ENCODE measurements at regions not wholly inside any gene's neighbourhood (a gene's known extent, or its start where the extent isn't known, plus 50 kb on each side); places are given as distances from the start of the nearest gene placed in this dataset.

- ATAC-seq (ENCODE audit: poor library complexity): no peak
- Histone ChIP-seq H3K4me1 (ENCODE audit: insufficient read depth, low read length) (no peaks in the 10 kb centered on the region), H3K36me3 (ENCODE audit: insufficient read depth, low read length) (no peaks in the 10 kb centered on the region), H3K27ac (ENCODE audit: low read depth in 1 of 2, low read length in 2 of 2) (no peak overlapping the region), H3K9me3 (ENCODE audit: control insufficient read depth in 1 of 2, insufficient read depth in 1 of 2, low read length in 2 of 2) (peaks cover 0 to 33% of the 10 kb centered on the region in 2 experiments), H3K27me3 (ENCODE audit: control insufficient read depth in 1 of 2, insufficient read depth in 2 of 2, low read length in 2 of 2) (peaks cover 7 to 20% of the 10 kb centered on the region in 2 experiments), H3K4me3 (ENCODE audit: low read length) (no peak overlapping the region)
- H3K4me1 Mint-ChIP-seq (ENCODE audit: low read depth): peaks cover 17% of the 10 kb centered on the region
- H3K27ac Mint-ChIP-seq: no peak overlapping the region
- POLR2A ChIA-PET: no interaction called here
- H3K36me3 Mint-ChIP-seq (ENCODE audit: low read depth): no peaks in the 10 kb centered on the region
- H3K27me3 Mint-ChIP-seq: peaks cover 36% of the 10 kb centered on the region
- DNase-seq: no peak
- no peaks in the 10 kb centered on the region for H3K9me3 Mint-ChIP-seq
- intact Hi-C loops (cut with DNase I, micrococcal nuclease): no loop called here
- no peak for TF ChIP-seq CTCF (IDR thresholded peaks at IDR 0.05)
- no peak overlapping the region for H3K4me3 Mint-ChIP-seq
- CTCF ChIA-PET: no interaction called here
These were observed 96.3 kb downstream of the SEC61G start for GRCh38 chr7:54662701-54663100.

GRCh38 chr7:54653905-54654304 lies 105.1 kb downstream of the SEC61G start:
- no peaks in the 10 kb centered on the region for H3K4me1 ChIP-seq (ENCODE audit: insufficient read depth, low read length)
- H3K9me3 ChIP-seq (ENCODE audit: control insufficient read depth in 1 of 2, insufficient read depth in 1 of 2, low read length in 2 of 2): peaks cover 0 to 8% of the 10 kb centered on the region in 2 experiments
- Mint-ChIP-seq H3K4me1 (ENCODE audit: low read depth) (no peaks in the 10 kb centered on the region), H3K27me3 (peaks cover 3% of the 10 kb centered on the region), H3K9me3 (no peaks in the 10 kb centered on the region), H3K27ac (no peak overlapping the region), H3K36me3 (ENCODE audit: low read depth) (no peaks in the 10 kb centered on the region), H3K4me3 (no peak overlapping the region)
- H3K27ac ChIP-seq (ENCODE audit: low read depth in 1 of 2, low read length in 2 of 2): no peak overlapping the region
- no peaks in the 10 kb centered on the region for H3K27me3 ChIP-seq (ENCODE audit: control insufficient read depth in 1 of 2, insufficient read depth in 2 of 2, low read length in 2 of 2)
- no peaks in the 10 kb centered on the region for H3K36me3 ChIP-seq (ENCODE audit: insufficient read depth, low read length)
- ATAC-seq (ENCODE audit: poor library complexity) (no peak), DNase-seq (no peak)
- no peak for TF ChIP-seq CTCF (IDR thresholded peaks at IDR 0.05)
- CTCF ChIA-PET: no interaction called here
- POLR2A ChIA-PET: no interaction called here
- H3K4me3 ChIP-seq (ENCODE audit: low read length): no peak overlapping the region
- intact Hi-C loops (cut with DNase I, micrococcal nuclease): no loop called here

GRCh38 chr7:54643064-54643463 lies 100.9 kb downstream of the VSTM2A start:
- no peak overlapping the region for H3K27ac ChIP-seq (ENCODE audit: low read depth in 1 of 2, low read length in 2 of 2)
- Mint-ChIP-seq H3K4me3 (no peak overlapping the region), H3K27me3 (no peaks in the 10 kb centered on the region), H3K36me3 (ENCODE audit: low read depth) (no peaks in the 10 kb centered on the region), H3K4me1 (ENCODE audit: low read depth) (no peaks in the 10 kb centered on the region), H3K9me3 (peaks cover 2% of the 10 kb centered on the region), H3K27ac (no peak overlapping the region)
- H3K9me3 ChIP-seq (ENCODE audit: control insufficient read depth in 1 of 2, insufficient read depth in 1 of 2, low read length in 2 of 2): peaks cover 0 to 4% of the 10 kb centered on the region in 2 experiments
- ATAC-seq (ENCODE audit: poor library complexity): no peak
- CTCF ChIA-PET: no interaction called here
- no peak overlapping the region for H3K4me3 ChIP-seq (ENCODE audit: low read length)
- intact Hi-C loops (cut with DNase I, micrococcal nuclease): no loop called here
- H3K4me1 ChIP-seq (ENCODE audit: insufficient read depth, low read length): no peaks in the 10 kb centered on the region
- no peak for TF ChIP-seq CTCF (IDR thresholded peaks at IDR 0.05)
- no peaks in the 10 kb centered on the region for H3K27me3 ChIP-seq (ENCODE audit: control insufficient read depth in 1 of 2, insufficient read depth in 2 of 2, low read length in 2 of 2)
- POLR2A ChIA-PET: no interaction called here
- H3K36me3 ChIP-seq (ENCODE audit: insufficient read depth, low read length): no peaks in the 10 kb centered on the region
- DNase-seq: no peak
